Stimulated activated CD8-positive, alpha-beta memory T cell treated with anti-CD3 and anti-CD28 coated beads, Interleukin-12 subunit alpha, Interleukin-12 subunit beta, amount 100 ng/mL, for 1 hour (primary cell): ENCODE measurements at regions not wholly inside any gene's neighbourhood (a gene's known extent, or its start where the extent isn't known, plus 50 kb on each side); places are given as distances from the start of the nearest gene placed in this dataset.
"Not testable (repeated sequence)": the region's sequence is repeated elsewhere in the genome, so short reads cannot be mapped to it uniquely, and the experiment has no call there.

Experiments
- DNase-seq: peaks from one replicate; pipeline ENCODE4 v3.0.0-alpha.2; 2020; ENCODE audit warnings: low read depth

DNA sequence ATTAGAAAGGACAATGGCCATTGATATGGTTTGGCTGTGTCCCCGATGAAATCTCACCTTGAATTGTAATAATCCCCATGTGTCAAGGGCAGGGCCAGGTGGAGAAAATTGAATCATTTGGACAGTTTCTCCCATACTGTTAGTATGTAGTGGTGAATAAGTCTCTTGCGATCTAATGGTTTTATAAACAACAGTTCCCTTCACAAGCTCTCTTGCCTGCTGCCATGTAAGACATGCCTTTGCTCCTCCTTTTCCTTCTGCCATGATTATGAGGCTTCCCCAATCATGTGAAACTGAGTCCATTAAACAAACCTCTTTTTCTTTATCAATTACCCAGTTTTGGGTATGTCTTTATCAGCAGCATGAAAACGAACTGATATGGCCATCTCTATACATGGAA lies 302.7 kb downstream of the SFMBT2 start:
- no peak for DNase-seq

- no peak for DNase-seq
Measured at GRCh38 chr10:7107285-7107684, 303.5 kb downstream of the SFMBT2 start.

- not testable (repeated sequence) for DNase-seq
Measured at GRCh38 chr10:7104379-7104778, 306.5 kb downstream of the SFMBT2 start.

DNA sequence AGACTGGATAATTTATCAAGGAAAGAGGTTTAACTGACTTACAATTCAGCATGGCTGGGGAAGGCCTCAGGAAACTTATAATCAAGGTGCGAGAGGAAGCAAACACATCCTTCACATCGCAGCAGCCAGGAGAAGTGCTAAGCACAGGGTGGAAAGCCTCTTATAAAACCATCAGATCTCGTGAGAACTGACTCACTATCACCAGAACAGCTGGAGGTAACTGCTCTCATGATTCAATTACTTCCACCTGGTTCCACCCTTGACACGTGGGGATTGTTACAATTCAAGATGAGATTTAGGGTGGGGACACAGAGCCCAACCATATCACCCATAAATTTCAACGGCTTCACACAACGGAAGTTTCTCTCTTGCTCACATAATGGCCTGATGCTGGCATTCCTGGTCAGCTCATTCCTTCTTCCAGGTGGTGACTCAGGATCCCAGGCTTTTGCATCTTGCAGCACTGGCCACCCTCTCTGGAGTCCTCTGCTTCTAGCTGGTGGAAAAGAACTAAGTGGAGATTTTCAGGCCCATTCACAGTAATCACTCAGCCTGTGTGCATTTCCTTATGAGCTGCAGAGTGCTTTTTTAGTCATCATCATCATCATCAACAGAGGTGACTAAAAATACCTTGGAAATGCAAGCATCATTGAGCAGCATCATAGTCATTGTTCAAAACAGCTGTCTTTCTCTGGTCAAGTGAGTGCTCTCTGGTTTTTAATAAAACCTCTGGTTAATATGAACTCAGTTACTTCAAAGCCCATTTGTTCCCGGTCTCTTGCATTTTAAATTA lies 308.1 kb downstream of the SFMBT2 start:
- DNase-seq, result no peak

DNA sequence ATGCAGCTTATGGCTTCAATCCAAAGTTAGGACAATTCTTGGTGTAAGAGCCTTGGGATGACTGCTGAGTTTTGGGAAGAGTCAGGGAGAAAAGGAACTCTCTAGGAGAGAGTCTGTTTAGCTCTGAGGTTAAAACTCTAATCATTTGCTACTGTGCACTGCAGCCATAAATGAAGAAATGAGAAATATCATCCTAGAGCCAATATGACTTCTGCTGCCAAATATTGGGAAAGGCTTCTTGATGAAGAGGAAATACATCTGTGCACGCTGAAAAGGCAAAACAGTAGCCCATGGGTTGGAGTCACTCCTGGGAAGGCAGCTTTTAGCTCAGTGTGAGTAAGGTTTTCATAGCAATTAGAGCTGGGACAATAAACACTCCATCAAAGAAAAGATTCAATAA lies 308.8 kb downstream of the SFMBT2 start:
- DNase-seq, result no peak

- DNase-seq, result no peak
Measured at GRCh38 chr10:7101451-7101850, 309.4 kb downstream of the SFMBT2 start.

GRCh38 chr10:7100032-7100702 lies 310.7 kb downstream of the SFMBT2 start:
- DNase-seq, result no peak

DNA sequence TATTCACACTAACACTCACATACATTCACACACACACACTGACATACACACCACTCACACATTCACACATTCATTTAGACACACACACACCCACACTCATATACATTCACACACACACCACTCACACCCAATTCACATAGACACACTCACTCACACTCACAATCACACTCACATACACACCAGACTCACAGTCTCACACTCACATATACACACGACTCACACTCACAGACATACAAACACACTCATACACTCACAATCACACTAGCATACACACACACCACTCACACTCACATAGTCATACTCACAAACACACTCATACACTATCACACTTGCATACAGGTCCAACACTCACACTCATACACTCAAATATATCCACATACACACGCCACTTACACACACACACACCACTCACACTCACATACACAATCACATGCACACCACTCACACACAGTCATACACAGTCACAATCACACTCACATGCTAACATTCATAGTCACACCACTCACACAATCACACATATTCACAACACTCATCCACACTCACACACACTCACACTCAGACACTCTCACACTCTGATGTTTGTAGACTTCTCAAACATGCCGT lies 312.6 kb downstream of the SFMBT2 start:
- no peak for DNase-seq

GRCh38 chr10:7094781-7095180 lies 316.1 kb downstream of the SFMBT2 start:
- no peak for DNase-seq

DNA sequence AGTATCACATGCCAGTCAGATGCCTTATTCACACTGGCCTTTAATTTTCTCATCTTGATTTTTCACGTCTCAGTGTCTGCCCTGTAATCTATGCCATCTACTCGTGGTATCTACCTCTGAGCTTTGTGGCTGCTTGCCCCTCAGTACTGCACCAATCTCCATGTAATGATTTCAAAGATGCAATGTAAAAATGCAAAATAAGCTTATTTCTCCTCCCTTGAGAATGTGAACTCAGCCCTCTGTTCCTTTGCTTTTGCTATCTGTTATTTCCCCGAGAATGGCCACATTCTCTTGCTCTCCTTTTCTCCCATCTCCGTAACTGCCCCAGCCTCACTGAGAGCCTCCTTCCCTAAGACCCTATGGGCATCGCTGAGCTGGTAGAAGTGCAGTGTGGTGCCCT lies 317.5 kb downstream of the SFMBT2 start:
- DNase-seq, result no peak

- DNase-seq, result no peak
Measured at GRCh38 chr10:7092603-7093002, 318.2 kb downstream of the SFMBT2 start.

GRCh38 chr10:7090529-7090928 lies 320.3 kb downstream of the SFMBT2 start:
- DNase-seq, result no peak

DNA sequence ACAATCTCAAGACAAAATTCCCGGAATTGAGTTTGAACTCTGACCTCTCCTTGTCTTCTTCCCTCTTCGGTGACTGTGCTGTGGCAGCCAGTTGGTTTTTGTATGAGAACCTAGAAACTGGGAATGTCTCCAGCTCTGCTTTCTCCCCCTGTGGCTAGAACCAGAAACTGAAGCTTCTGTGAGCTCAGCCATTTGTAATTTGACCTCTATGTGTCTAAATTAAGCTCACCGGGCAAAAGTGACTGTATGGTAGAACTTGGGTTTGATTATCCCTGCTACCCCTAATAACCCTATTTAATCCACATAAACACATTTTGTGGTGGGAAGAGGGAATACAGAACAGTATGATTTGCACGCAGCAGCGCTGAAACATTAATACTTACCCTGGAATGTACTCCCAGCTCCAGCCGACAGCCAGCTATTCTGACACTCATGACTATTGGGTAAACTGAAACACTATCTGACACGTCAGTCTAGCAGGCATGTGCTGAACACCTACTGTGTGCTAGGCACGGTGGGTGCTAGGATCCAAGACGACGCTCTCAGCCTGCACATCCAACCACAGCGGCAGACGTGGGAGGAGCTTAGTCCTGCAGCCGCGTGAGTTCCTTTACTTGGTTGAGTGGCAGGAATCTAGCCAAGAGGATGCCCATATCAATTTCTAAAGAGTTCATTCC lies 324.8 kb downstream of the SFMBT2 start:
- no peak for DNase-seq

DNA sequence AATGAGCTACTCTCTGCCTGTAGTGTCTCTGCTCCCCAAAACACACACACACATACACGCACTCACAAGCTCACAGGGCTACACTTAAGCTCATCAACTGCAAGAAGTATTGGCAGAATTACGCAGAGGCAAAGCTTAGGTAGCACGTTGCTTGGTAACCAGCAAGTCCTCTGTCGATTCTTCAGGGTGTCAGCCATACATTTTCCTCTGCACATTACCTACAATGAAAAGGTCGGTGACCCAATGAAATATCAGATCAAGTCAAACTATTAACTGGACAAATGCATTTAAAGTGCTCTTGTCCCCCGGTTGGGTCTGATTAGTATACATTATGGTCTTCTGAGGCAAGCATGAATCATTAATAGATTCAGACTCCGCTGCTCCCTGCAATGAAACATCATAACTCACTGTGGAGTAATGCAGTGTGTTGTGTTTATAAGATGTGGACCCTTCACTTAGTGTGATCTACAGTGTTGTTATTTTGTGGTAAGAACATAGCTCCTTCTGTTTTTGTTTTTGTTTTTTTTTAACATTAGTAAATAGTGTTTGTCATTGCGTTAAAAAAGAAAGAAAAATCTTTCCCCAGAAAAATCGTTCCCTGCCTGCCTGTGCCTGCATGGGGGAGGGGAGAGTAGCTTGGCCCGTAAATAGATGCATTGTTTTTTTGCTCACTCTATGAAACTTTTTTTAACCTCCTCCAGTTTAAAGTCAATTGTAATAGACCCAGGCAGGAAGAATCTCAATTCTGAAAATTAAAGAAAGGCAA lies 325.5 kb downstream of the SFMBT2 start:
- DNase-seq, result no peak

DNA sequence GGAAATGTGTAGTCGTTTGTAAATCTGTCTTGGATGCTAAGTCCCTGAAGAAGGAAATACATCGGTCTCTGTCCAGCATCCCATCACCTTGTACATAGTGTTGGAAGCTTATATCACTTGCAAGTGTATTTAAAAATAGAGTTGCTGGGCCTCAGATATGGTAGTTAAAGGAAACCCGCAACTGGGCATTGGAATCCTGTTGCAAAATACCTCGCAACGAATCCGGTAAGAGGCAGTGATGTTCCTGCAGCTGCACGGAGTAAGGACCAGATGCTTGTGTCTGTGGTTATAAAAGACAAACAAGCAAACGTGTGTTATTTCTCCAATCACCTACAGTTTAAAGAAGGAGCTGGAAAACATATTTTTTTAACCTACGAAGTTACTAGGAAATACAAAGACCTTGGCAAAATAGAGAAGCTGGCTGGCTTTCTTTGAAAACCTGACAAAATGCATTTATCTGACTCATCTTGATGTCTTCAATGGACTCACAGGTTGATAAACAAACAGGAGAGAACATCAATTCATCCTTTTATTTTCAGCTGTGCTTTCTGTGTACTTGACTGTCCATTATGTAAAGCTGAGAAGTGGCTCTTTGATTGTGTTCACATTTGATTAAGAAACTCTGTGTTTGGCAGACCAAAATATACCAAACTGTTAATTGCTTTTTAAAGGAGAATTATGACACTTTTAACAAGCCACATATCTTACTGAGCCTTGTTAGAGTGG lies 326.4 kb downstream of the SFMBT2 start:
- no peak for DNase-seq

DNA sequence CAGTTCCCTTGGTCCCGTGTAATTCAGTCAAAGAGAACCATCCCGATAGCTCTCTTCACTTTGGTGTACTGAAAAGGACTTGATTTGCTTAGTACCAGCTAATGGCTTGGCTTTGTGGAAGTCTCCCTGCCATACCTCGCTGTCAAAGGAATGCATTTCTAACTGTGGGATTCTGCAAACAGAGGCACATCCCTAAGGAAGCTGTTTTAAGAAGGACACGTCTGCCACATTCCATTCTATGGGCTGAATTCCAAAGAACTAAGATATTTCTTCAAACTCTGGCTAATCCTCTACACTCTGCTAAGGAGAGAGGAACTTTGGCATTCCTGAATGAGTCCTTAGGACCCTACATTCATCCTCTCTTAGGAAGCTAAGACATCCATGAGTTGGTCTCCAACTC lies 327.9 kb downstream of the SFMBT2 start:
- no peak for DNase-seq

DNA sequence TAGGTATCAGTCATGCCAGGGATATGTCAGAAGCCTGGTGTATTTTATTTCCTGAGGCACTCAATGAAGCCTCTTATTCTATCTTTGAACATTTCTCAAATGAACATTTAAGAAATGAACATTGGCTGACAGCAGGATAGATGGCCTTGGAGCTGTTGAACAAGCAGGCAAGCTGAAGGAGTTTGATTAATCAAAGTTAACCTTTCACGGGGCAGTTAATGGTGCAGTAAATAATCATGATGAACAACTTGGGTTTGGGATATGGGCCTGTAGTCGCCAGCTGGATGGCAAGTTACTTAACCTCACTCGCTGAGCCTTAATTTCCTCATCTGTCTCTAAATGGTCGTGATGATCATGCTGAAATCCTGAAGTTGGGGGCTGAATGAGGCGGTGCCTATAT lies 333.0 kb downstream of the SFMBT2 start:
- DNase-seq, result no peak

DNA sequence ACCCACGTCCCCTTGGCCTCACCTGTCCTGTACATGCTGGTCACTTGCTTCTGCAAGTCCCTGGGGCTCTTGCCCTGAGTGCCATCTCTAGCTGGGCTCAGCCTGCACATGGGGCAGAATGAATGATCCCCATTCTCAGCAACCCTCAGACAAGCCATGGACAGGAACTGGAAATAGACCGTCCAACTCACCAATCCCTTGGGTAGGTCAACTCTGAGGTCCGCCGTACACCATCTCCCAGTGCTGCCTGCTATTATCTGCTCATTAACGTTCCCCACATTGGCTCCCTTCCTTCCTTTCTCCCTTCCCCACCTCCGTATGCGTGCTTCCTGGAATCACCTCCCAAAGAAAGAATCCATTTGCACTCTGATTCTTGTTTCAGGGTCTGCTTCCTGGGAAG lies 335.0 kb downstream of the SFMBT2 start:
- no peak for DNase-seq

- no peak for DNase-seq
Measured at GRCh38 chr10:7075110-7075509, 335.7 kb downstream of the SFMBT2 start.

GRCh38 chr10:7071421-7071820 lies 339.4 kb downstream of the SFMBT2 start:
- DNase-seq, result no peak

- no peak for DNase-seq
Measured at GRCh38 chr10:7070950-7071349, 339.9 kb downstream of the SFMBT2 start.
